ENCODE measurements at regions not wholly inside any gene's neighbourhood (a gene's known extent, or its start where the extent isn't known, plus 50 kb on each side); places are given as distances from the start of the nearest gene placed in this dataset.

GRCh38 chr10:78305311-78305710, 271.6 kb downstream of the RPS24 start:
- Histone ChIP-seq H3K4me3 (ENCODE audit: low read length) (no peak overlapping the region), H3K9me3 (ENCODE audit: control insufficient read depth in 2 of 3, low read length in 3 of 3) (no peaks in the 10 kb centered on the region), H3K36me3 (ENCODE audit: control insufficient read depth in 2 of 3, insufficient read depth in 3 of 3, low read length in 3 of 3) (peaks cover 0 to 3% (median 0%) of the 10 kb centered on the region in 3 experiments), H3K27me3 (ENCODE audit: control insufficient read depth in 2 of 2, insufficient read depth in 2 of 2, low read length in 2 of 2) (no peaks in the 10 kb centered on the region), H3K27ac (ENCODE audit: low read depth, low read length) (no peak overlapping the region), H3K4me1 (ENCODE audit: control insufficient read depth in 2 of 2, insufficient read depth in 2 of 2, low read length in 2 of 2) (peaks cover 10 to 11% of the 10 kb centered on the region in 2 donors)
- peaks cover 0 to 2% (median 0%) of the 10 kb centered on the region in 11 donors for H3K9me3 Mint-ChIP-seq
- DNase-seq, result peak in 1 of 9 donors; percentile 18
- peak overlapping the region in 2 of 10 donors; percentile 34 to 54 for H3K4me3 Mint-ChIP-seq
- peaks cover 6 to 28% (median 15%) of the 10 kb centered on the region in 7 donors for H3K4me1 Mint-ChIP-seq
- ChIA-PET CTCF (interaction anchor here (1.1 kb wide), 1 partner anchor 12 kb away, joined by 3 read pairs; no protein-coding TSS in a partner anchor), POLR2A (no interaction called here)
- peak overlapping the region in 6 of 9 donors; percentile 4 to 65 (median 43) for H3K27ac Mint-ChIP-seq
- no peaks in the 10 kb centered on the region for H3K36me3 Mint-ChIP-seq
- H3K27me3 Mint-ChIP-seq, result peaks cover 0 to 33% (median 0%) of the 10 kb centered on the region in 5 donors
- no peak for ATAC-seq
- intact Hi-C loops (cut with micrococcal nuclease), result loop anchor here (10.0 kb wide), 2 partner anchors 889 to 1019 kb away; no protein-coding TSS in a partner anchor

DNA sequence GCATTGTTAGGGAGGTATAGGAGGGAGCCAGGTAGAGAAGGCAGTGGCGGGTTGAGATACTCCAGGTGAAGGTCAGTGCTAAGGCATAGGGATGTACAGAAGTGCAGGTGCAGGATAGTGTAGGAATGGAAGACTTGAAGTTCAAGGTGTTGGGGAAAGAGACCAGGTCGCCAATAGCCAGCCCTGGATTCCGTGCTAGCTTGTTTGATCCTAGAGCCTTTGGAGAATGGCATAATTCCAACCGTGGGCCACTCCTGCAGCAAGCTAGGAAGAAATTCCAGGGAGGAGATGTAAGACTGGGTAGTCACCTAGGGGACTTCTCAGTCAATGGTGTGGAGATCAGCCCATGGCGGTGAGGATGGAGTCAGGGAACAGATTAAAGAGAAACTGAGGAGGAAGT, 272.7 kb downstream of the RPS24 start:
- peaks cover 0 to 3% (median 0%) of the 10 kb centered on the region in 3 experiments for H3K36me3 ChIP-seq (ENCODE audit: control insufficient read depth in 2 of 3, insufficient read depth in 3 of 3, low read length in 3 of 3)
- H3K27ac Mint-ChIP-seq, result peak overlapping the region in 3 of 9 donors; percentile 8 to 51 (median 12)
- H3K4me3 Mint-ChIP-seq, result no peak overlapping the region
- CTCF ChIA-PET, result interaction anchor here (0.6 to 1.1 kb wide), 2 partner anchors 10 to 54 kb away, joined by 3 read pairs; no protein-coding TSS in a partner anchor
- no peaks in the 10 kb centered on the region for H3K9me3 Mint-ChIP-seq
- peaks cover 10 to 11% of the 10 kb centered on the region in 2 donors for H3K4me1 ChIP-seq (ENCODE audit: control insufficient read depth in 2 of 2, insufficient read depth in 2 of 2, low read length in 2 of 2)
- ATAC-seq, result no peak
- peak in 1 of 9 donors; percentile 9 for DNase-seq
- intact Hi-C loops (cut with micrococcal nuclease), result loop anchor here (10.0 kb wide), 2 partner anchors 888 to 1018 kb away; no protein-coding TSS in a partner anchor
- POLR2A ChIA-PET, result no interaction called here
- H3K36me3 Mint-ChIP-seq, result no peaks in the 10 kb centered on the region
- no peak overlapping the region for H3K27ac ChIP-seq (ENCODE audit: low read depth, low read length)
- no peaks in the 10 kb centered on the region for H3K27me3 ChIP-seq (ENCODE audit: control insufficient read depth in 2 of 2, insufficient read depth in 2 of 2, low read length in 2 of 2)
- no peak overlapping the region for H3K4me3 ChIP-seq (ENCODE audit: low read length)
- H3K9me3 ChIP-seq (ENCODE audit: control insufficient read depth in 2 of 3, low read length in 3 of 3), result no peaks in the 10 kb centered on the region
- peaks cover 0 to 33% (median 0%) of the 10 kb centered on the region in 5 donors for H3K27me3 Mint-ChIP-seq
- peaks cover 6 to 23% (median 13%) of the 10 kb centered on the region in 7 donors for H3K4me1 Mint-ChIP-seq

DNA sequence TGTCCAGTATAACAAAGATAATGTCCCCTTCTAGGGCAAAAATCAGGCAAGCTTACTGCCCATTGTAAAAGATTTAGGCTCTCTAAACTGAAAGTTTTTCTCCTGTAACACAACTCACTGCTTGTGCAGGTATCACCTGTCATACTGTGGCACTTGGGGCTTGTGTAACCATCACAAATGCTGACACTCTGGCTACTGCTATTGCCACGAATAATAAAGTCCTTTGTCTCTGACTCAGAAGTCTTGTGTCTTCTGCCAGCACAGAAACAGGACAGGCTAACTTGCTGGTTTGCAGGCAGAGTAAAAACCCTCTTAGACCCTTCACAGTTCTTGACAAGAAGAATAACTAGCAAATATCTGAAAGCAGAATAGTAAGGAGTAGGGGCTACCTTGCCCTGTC, 273.9 kb downstream of the RPS24 start:
- H3K4me1 ChIP-seq (ENCODE audit: control insufficient read depth in 2 of 2, insufficient read depth in 2 of 2, low read length in 2 of 2), result peaks cover 2 to 3% of the 10 kb centered on the region in 2 donors
- Mint-ChIP-seq H3K4me3 (no peak overlapping the region), H3K27ac (no peak overlapping the region), H3K27me3 (peaks cover 0 to 33% (median 0%) of the 10 kb centered on the region in 5 donors), H3K36me3 (no peaks in the 10 kb centered on the region), H3K9me3 (no peaks in the 10 kb centered on the region), H3K4me1 (peaks cover under 1 to 12% (median 4%) of the 10 kb centered on the region in 7 donors)
- POLR2A ChIA-PET, result no interaction called here
- no peaks in the 10 kb centered on the region for H3K27me3 ChIP-seq (ENCODE audit: control insufficient read depth in 2 of 2, insufficient read depth in 2 of 2, low read length in 2 of 2)
- intact Hi-C loops (cut with micrococcal nuclease), result loop anchor here (10.0 kb wide), 2 partner anchors 887 to 1017 kb away; no protein-coding TSS in a partner anchor
- no peak overlapping the region for H3K4me3 ChIP-seq (ENCODE audit: low read length)
- no peaks in the 10 kb centered on the region for H3K9me3 ChIP-seq (ENCODE audit: control insufficient read depth in 2 of 3, low read length in 3 of 3)
- ATAC-seq (no peak), DNase-seq (peak in 1 of 9 donors; percentile 4)
- CTCF ChIA-PET, result no interaction called here
- H3K36me3 ChIP-seq (ENCODE audit: control insufficient read depth in 2 of 3, insufficient read depth in 3 of 3, low read length in 3 of 3), result peaks cover 0 to 3% (median 0%) of the 10 kb centered on the region in 3 experiments
- no peak overlapping the region for H3K27ac ChIP-seq (ENCODE audit: low read depth, low read length)

GRCh38 chr10:78309536-78310237, 276.0 kb downstream of the RPS24 start:
- CTCF ChIA-PET, result no interaction called here
- no peak for ATAC-seq

GRCh38 chr10:78310481-78311080, 276.9 kb downstream of the RPS24 start:
- H3K27ac Mint-ChIP-seq, result no peak overlapping the region
- H3K27me3 Mint-ChIP-seq, result peaks cover 0 to 30% (median 0%) of the 10 kb centered on the region in 5 donors
- Histone ChIP-seq H3K36me3 (ENCODE audit: control insufficient read depth in 2 of 3, insufficient read depth in 3 of 3, low read length in 3 of 3) (no peaks in the 10 kb centered on the region), H3K4me3 (ENCODE audit: low read length) (no peak overlapping the region), H3K27me3 (ENCODE audit: control insufficient read depth in 2 of 2, insufficient read depth in 2 of 2, low read length in 2 of 2) (no peaks in the 10 kb centered on the region), H3K9me3 (ENCODE audit: control insufficient read depth in 2 of 3, low read length in 3 of 3) (no peaks in the 10 kb centered on the region), H3K27ac (ENCODE audit: low read depth, low read length) (no peak overlapping the region), H3K4me1 (ENCODE audit: control insufficient read depth in 2 of 2, insufficient read depth in 2 of 2, low read length in 2 of 2) (no peaks in the 10 kb centered on the region)
- intact Hi-C loops (cut with micrococcal nuclease), result no loop called here
- peaks cover 0 to 7% (median 0%) of the 10 kb centered on the region in 11 donors for H3K9me3 Mint-ChIP-seq
- DNase-seq (peak in 1 of 9 donors; percentile 13), ATAC-seq (no peak)
- peaks cover 0 to 6% (median 0%) of the 10 kb centered on the region in 7 donors for H3K4me1 Mint-ChIP-seq
- H3K36me3 Mint-ChIP-seq, result no peaks in the 10 kb centered on the region
- CTCF ChIA-PET, result no interaction called here
- H3K4me3 Mint-ChIP-seq, result no peak overlapping the region
- POLR2A ChIA-PET, result no interaction called here

More at GRCh38 chr10:78309536-78310237, 276.0 kb downstream of the RPS24 start:
- POLR2A ChIA-PET, result no interaction called here
- peaks cover 0 to 1% (median 0%) of the 10 kb centered on the region in 11 donors for H3K9me3 Mint-ChIP-seq
- Histone ChIP-seq H3K36me3 (ENCODE audit: control insufficient read depth in 2 of 3, insufficient read depth in 3 of 3, low read length in 3 of 3) (no peaks in the 10 kb centered on the region), H3K27ac (ENCODE audit: low read depth, low read length) (no peak overlapping the region), H3K27me3 (ENCODE audit: control insufficient read depth in 2 of 2, insufficient read depth in 2 of 2, low read length in 2 of 2) (no peaks in the 10 kb centered on the region), H3K4me1 (ENCODE audit: control insufficient read depth in 2 of 2, insufficient read depth in 2 of 2, low read length in 2 of 2) (no peaks in the 10 kb centered on the region), H3K9me3 (ENCODE audit: control insufficient read depth in 2 of 3, low read length in 3 of 3) (no peaks in the 10 kb centered on the region), H3K4me3 (ENCODE audit: low read length) (no peak overlapping the region)
- intact Hi-C loops (cut with micrococcal nuclease), result loop anchor here (10.0 kb wide), 2 partner anchors 885 to 1015 kb away; no protein-coding TSS in a partner anchor
- H3K4me3 Mint-ChIP-seq, result no peak overlapping the region
- H3K27ac Mint-ChIP-seq, result no peak overlapping the region
- DNase-seq, result peak in 1 of 9 donors; percentile 1
- no peaks in the 10 kb centered on the region for H3K36me3 Mint-ChIP-seq
- peaks cover 0 to 30% (median 0%) of the 10 kb centered on the region in 5 donors for H3K27me3 Mint-ChIP-seq
- H3K4me1 Mint-ChIP-seq, result peaks cover 0 to 6% (median 0%) of the 10 kb centered on the region in 7 donors

DNA sequence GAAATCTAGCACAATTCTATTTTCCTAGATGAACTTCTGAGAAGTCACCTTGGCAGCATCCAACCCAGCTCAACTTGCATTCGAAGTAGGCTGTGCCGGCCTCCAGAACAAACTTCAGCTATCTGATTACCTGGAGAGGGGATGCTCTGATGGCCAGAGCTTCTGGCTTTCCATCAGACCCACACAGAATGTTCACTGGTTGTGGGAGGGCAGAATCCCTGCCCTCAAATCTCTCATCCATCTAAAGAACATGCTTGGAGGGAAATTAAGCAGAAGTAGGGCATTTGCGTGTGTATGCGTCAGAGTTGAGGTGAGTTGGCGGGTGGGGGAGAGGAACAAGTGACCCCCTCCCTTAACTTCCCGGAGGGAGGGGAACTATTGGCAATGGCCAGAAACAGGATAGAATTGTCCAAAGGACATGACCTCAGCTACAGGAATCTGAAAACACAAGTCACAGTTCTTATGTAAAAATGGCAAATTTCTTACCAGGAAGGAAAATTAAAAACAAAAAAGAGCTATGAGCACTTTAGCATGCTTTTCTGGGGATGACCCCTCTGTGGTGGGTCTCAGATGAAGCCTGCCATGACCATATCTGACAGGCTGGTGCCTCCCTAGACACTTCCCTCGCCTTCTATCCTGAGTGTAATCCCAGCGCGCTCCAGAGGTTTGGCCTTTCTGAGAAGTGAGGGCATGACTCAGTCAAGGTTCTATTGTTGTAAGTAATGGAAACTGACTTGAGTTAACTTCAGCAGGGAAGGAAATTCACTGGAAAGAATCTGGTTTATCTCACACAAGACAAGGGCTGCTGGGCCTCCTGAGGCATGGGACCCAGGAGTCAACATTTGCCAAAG, 278.8 kb downstream of the RPS24 start:
- intact Hi-C loops (cut with micrococcal nuclease), result no loop called here
- ATAC-seq (no peak), DNase-seq (peak in 1 of 9 donors; percentile 6)
- Histone ChIP-seq H3K36me3 (ENCODE audit: control insufficient read depth in 2 of 3, insufficient read depth in 3 of 3, low read length in 3 of 3) (no peaks in the 10 kb centered on the region), H3K4me3 (ENCODE audit: low read length) (no peak overlapping the region), H3K27me3 (ENCODE audit: control insufficient read depth in 2 of 2, insufficient read depth in 2 of 2, low read length in 2 of 2) (no peaks in the 10 kb centered on the region), H3K9me3 (ENCODE audit: control insufficient read depth in 2 of 3, low read length in 3 of 3) (no peaks in the 10 kb centered on the region), H3K4me1 (ENCODE audit: control insufficient read depth in 2 of 2, insufficient read depth in 2 of 2, low read length in 2 of 2) (no peaks in the 10 kb centered on the region), H3K27ac (ENCODE audit: low read depth, low read length) (no peak overlapping the region)
- Mint-ChIP-seq H3K27ac (peak overlapping the region in 1 of 9 donors; percentile 13), H3K4me1 (peaks cover 0 to 4% (median 0%) of the 10 kb centered on the region in 7 donors), H3K36me3 (no peaks in the 10 kb centered on the region), H3K4me3 (no peak overlapping the region), H3K27me3 (peaks cover 0 to 15% (median 0%) of the 10 kb centered on the region in 5 donors), H3K9me3 (peaks cover 0 to 9% (median 0%) of the 10 kb centered on the region in 11 donors)
- POLR2A ChIA-PET, result no interaction called here
- CTCF ChIA-PET, result no interaction called here

All from naive thymus-derived CD4-positive, alpha-beta T cell (primary cell).